Omental fat pad (tissue), 3 donors: ENCODE measurements at regions not wholly inside any gene's neighbourhood (a gene's known extent, or its start where the extent isn't known, plus 50 kb on each side); places are given as distances from the start of the nearest gene placed in this dataset.

Source experiments
- ATAC-seq: fragments of 150-250 bp; one replicate; pipeline ENCODE4 v1.9.1; 2016; ENCODE audit warnings: mild to moderate bottlenecking, moderate library complexity; ENCODE audit not compliant: low FRiP score
- DNase-seq: peaks from one replicate; pipeline ENCODE4 v3.0.0-alpha.2; 2019; ENCODE audit warnings: low spot score
- CTCF ChIP-seq, 3 donors: fragments of 450-650 bp; IDR thresholded peaks; one replicate each; pipeline ENCODE4 v1.5.1; 2016 to 2017; ENCODE audit warnings: antibody characterized with exemption in 3 of 3, mild to moderate bottlenecking in 3 of 3, moderate library complexity in 2 of 3

- ATAC-seq (no peak), DNase-seq (no peak)
- TF ChIP-seq CTCF (IDR thresholded peaks at IDR 0.05), result no peak
Observed at GRCh38 chr9:90449213-90449925, 193.3 kb downstream of the DIRAS2 start.

DNA sequence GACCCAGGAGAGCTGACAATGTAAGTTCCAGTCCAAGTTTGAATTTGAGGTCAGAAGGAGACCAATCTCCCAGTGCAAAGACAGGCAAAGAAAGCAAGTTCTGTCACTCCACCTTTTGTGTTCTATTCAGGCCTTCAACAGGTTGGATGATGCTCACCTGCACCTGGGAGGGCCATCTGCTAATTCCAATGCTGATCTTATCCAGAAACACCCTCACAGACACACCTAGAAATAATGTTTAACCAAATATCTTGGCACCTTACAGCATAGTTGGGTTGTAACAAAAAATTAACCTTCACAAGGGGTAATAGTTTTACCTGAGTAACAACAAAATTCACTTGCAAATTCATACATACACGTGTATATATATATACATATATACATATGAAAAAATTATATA, 190.8 kb downstream of the DIRAS2 start:
- TF ChIP-seq CTCF (IDR thresholded peaks at IDR 0.05), result no peak
- DNase-seq, result no peak
- no peak for ATAC-seq

DNA sequence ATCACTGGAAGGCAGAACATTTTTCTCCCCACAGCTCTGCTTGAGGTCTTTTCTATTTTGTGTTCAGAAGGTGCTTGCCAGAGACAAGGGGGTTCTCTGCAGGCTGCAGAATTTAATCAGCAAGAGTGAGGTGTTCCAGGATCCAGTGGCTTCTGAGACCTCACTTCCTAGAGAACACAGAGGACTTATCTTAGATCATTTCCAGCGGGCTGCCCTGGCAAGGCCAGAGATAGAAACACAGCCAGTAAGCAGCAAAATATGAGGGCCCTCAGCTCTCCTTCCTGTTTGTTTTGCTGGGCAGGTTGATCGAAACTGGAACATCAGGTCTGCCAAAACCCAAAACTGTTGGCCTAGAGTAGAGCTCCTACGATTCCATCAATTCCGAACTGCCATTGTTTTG, 187.3 kb downstream of the DIRAS2 start:
- ATAC-seq, result no peak
- no peak for TF ChIP-seq CTCF (IDR thresholded peaks at IDR 0.05)
- DNase-seq, result no peak

GRCh38 chr9:90457386-90458190, 185.0 kb downstream of the DIRAS2 start:
- TF ChIP-seq CTCF (IDR thresholded peaks at IDR 0.05), result no peak
- ATAC-seq (no peak), DNase-seq (no peak)

- no peak for TF ChIP-seq CTCF (IDR thresholded peaks at IDR 0.05)
- no peak for ATAC-seq
- no peak for DNase-seq
Observed at GRCh38 chr9:90458485-90458884, 184.1 kb downstream of the DIRAS2 start.

DNA sequence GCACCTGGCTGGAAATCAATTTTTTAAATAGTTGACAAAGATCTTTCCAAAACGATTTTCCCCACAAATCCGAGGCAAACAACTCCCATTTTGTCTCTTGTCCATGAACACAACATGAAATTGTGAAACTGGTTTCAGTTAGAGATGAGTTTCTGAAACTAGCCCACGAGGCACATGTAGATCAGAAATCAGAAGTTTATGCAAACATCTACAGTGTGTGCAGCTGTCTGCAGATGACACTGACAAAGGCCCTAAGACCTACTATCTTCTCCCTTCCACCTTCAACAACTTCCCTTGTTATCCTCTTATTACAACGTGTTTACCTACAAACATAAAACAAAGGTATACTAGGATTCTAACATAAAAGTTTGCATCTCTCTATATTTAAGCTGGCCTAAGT, 183.3 kb downstream of the DIRAS2 start:
- DNase-seq, result no peak
- TF ChIP-seq CTCF (IDR thresholded peaks at IDR 0.05), result no peak
- no peak for ATAC-seq

DNA sequence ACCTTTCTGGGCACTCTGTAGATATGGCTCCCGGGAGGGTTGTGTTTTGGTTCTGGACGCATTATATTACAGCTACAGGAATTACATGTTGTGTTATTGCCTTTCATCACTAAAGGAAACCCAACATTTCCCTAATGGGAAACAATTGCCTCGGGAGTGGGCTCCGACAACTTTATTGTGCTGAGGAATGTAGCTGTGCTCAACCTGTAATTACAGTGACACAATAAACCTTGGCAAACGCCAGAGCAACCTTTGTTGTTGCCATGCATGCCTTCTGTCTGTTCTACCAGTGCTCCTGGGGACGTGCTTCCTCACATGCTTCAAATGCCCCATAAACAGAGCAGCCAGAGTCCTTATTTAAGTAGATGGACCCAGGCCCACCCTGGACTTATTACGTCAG, 182.4 kb downstream of the DIRAS2 start:
- DNase-seq (no peak), ATAC-seq (no peak)
- no peak for TF ChIP-seq CTCF (IDR thresholded peaks at IDR 0.05)
